Midbrain (tissue), 1 donor: ENCODE measurements at regions not wholly inside any gene's neighbourhood (a gene's known extent, or its start where the extent isn't known, plus 50 kb on each side); places are given as distances from the start of the nearest gene placed in this dataset.

Source experiments
- DNase-seq: peaks from one replicate; lab custom pipeline; 2025; lab: John Stamatoyannopoulos, UW

- DNase-seq: no peak
Measured at GRCh38 chr2:3062476-3063260, 314.9 kb downstream of the EIPR1 start.

- DNase-seq: no peak
Measured at GRCh38 chr2:3060049-3060448, 317.6 kb downstream of the EIPR1 start.

GRCh38 chr2:3059141-3059925, 318.3 kb downstream of the EIPR1 start:
- no peak for DNase-seq

GRCh38 chr2:3054066-3054465, 323.6 kb downstream of the EIPR1 start:
- DNase-seq: no peak

GRCh38 chr2:3051266-3051665, 326.4 kb downstream of the EIPR1 start:
- no peak for DNase-seq

GRCh38 chr2:3046170-3046865, 331.3 kb downstream of the EIPR1 start:
- DNase-seq: no peak

GRCh38 chr2:3045318-3045921, 332.2 kb downstream of the EIPR1 start:
- DNase-seq: no peak

- no peak for DNase-seq
Measured at GRCh38 chr2:3044587-3045317, 332.9 kb downstream of the EIPR1 start.

GRCh38 chr2:3043726-3044125, 333.9 kb downstream of the EIPR1 start:
- DNase-seq: no peak

GRCh38 chr2:3042601-3043585, 334.7 kb downstream of the EIPR1 start:
- DNase-seq: no peak

GRCh38 chr2:3041841-3042600, 335.6 kb downstream of the EIPR1 start:
- no peak for DNase-seq

- DNase-seq: no peak
Measured at GRCh38 chr2:3041246-3041645, 336.4 kb downstream of the EIPR1 start.

GRCh38 chr2:3040496-3041140, 337.0 kb downstream of the EIPR1 start:
- DNase-seq: peak; percentile 1

GRCh38 chr2:3040066-3040428, 337.6 kb downstream of the EIPR1 start:
- no peak for DNase-seq

GRCh38 chr2:3039188-3040065, 338.2 kb downstream of the EIPR1 start:
- no peak for DNase-seq

- no peak for DNase-seq
Measured at GRCh38 chr2:3038636-3039035, 339.0 kb downstream of the EIPR1 start.

GRCh38 chr2:3037196-3038194, 340.1 kb downstream of the EIPR1 start:
- no peak for DNase-seq
